IMR-90 (cell line): ENCODE measurements at regions not wholly inside any gene's neighbourhood (a gene's known extent, or its start where the extent isn't known, plus 50 kb on each side); places are given as distances from the start of the nearest gene placed in this dataset.
A peak's percentile ranks its signal among the peaks of the same experiment; 100 is the strongest.

Source experiments
- ATAC-seq: fragments of 200-7000 bp; cut with Tn5 transposase; 2 replicates; pipeline ENCODE4 v1.9.1; 2020; ENCODE audit warnings: low read depth, mild to moderate bottlenecking, moderate library complexity
- BruUV-seq: library from RNA; stranded (reverse); fragments of 400-500 nt; replicated peaks from 2 replicates; lab custom pipeline; 2021; lab: Mats Ljungman, UMichigan
- CTCF ChIA-PET: fragments of 300-600 bp; formaldehyde crosslinking; extraction: SDS; loops from one replicate; lab custom pipeline; 2021; ENCODE audit warnings: antibody characterized with exemption; lab: Yijun Ruan, JAX
- POLR2A ChIA-PET: fragments of 300-600 bp; sonication (Branson Sonifier 250); formaldehyde crosslinking; loops from one replicate; lab custom pipeline; 2022; ENCODE audit warnings: antibody characterized with exemption; ENCODE audit not compliant: unreplicated experiment; lab: Charles Lee
- DNase-seq: peaks from one replicate; pipeline ENCODE4 v3.0.0; 2013
- H2AFZ ChIP-seq: replicated peaks from 2 replicates; pipeline ENCODE3; 2013; ENCODE audit warnings: low read length, mild to moderate bottlenecking; ENCODE audit not compliant: poor library complexity
- H2AK5ac ChIP-seq: 2 replicates; pipeline ENCODE4 v1.6.1; 2013; ENCODE audit warnings: low read depth, low read length, inconsistent platforms
- H2AK9ac ChIP-seq: replicated peaks from 2 replicates; pipeline ENCODE3; 2013; ENCODE audit warnings: mild to moderate bottlenecking, low read depth, low read length, moderate library complexity; ENCODE audit not compliant: poor library complexity
- H2BK120ac ChIP-seq: 2 replicates; pipeline ENCODE4 v1.6.1; 2013; ENCODE audit warnings: low read depth, low read length, inconsistent platforms
- H2BK15ac ChIP-seq: 3 replicates; pipeline ENCODE4 v1.6.1; 2013; ENCODE audit warnings: low read depth, low read length, inconsistent platforms
- H2BK20ac ChIP-seq: 2 replicates; pipeline ENCODE4 v1.6.1; 2013; ENCODE audit warnings: low read depth, mild to moderate bottlenecking, inconsistent platforms, low read length, moderate library complexity
- H2BK5ac ChIP-seq: 2 replicates; pipeline ENCODE4 v1.6.1; 2013; ENCODE audit warnings: mild to moderate bottlenecking, low read depth, low read length, inconsistent platforms; ENCODE audit not compliant: poor library complexity, severe bottlenecking
- H3K14ac ChIP-seq: replicated peaks from 2 replicates; pipeline ENCODE4 v1.6.1; 2013; ENCODE audit warnings: low read depth, low read length, inconsistent platforms
- H3K18ac ChIP-seq: 2 replicates; pipeline ENCODE4 v1.6.1; 2013; ENCODE audit warnings: low read depth, low read length, control low read depth
- H3K23ac ChIP-seq: 2 replicates; pipeline ENCODE4 v1.6.1; 2013; ENCODE audit warnings: low read depth, low read length, inconsistent platforms
- H3K27ac ChIP-seq: 2 replicates; pipeline ENCODE4 v1.5.1; 2013; ENCODE audit warnings: mild to moderate bottlenecking, control low read depth, low read length; ENCODE audit not compliant: insufficient read depth
- H3K27me3 ChIP-seq: 2 replicates; pipeline ENCODE4 v1.6.1; 2013; ENCODE audit warnings: low read length; ENCODE audit not compliant: control insufficient read depth, insufficient read depth
- H3K36me3 ChIP-seq: 2 replicates; pipeline ENCODE4 v1.6.1; 2013; ENCODE audit warnings: low read length, mixed read lengths; ENCODE audit not compliant: control insufficient read depth, insufficient read depth
- H3K4ac ChIP-seq: 2 replicates; pipeline ENCODE4 v1.6.1; 2013; ENCODE audit warnings: low read depth, low read length, inconsistent platforms
- H3K4me1 ChIP-seq: 2 replicates; pipeline ENCODE4 v1.6.1; 2013; ENCODE audit warnings: low read length, mixed read lengths; ENCODE audit not compliant: control insufficient read depth, insufficient read depth
- H3K4me2 ChIP-seq: 2 replicates; pipeline ENCODE4 v1.6.1; 2013; ENCODE audit warnings: low read depth, mild to moderate bottlenecking, control low read depth, low read length, moderate library complexity
- H3K4me3 ChIP-seq: 2 replicates; pipeline ENCODE4 v1.5.1; 2013; ENCODE audit warnings: low read depth, mild to moderate bottlenecking, control low read depth, low read length, moderate library complexity; ENCODE audit not compliant: insufficient read depth
- H3K56ac ChIP-seq: 2 replicates; pipeline ENCODE4 v1.6.1; 2013; ENCODE audit warnings: low read length, inconsistent platforms; ENCODE audit not compliant: insufficient read depth; ENCODE audit errors: extremely low read depth
- H3K79me1 ChIP-seq, 2 experiments: 2 replicates each; pipeline ENCODE4 v1.6.1; 2013; ENCODE audit warnings: low read length in 2 of 2, inconsistent platforms in 1 of 2, low read depth in 1 of 2
- H3K9ac ChIP-seq: 2 replicates; pipeline ENCODE4 v1.6.1; 2013; ENCODE audit warnings: low read depth, low read length, control low read depth
- H3K9me1 ChIP-seq: 2 replicates; pipeline ENCODE4 v1.6.1; 2013; ENCODE audit warnings: low read length, inconsistent platforms; ENCODE audit not compliant: insufficient read depth
- H3K9me3 ChIP-seq: 2 replicates; pipeline ENCODE4 v1.6.1; 2013; ENCODE audit warnings: low read length; ENCODE audit not compliant: control insufficient read depth, insufficient read depth
- H4K20me1 ChIP-seq: 2 replicates; pipeline ENCODE4 v1.6.1; 2013; ENCODE audit warnings: low read length, inconsistent platforms; ENCODE audit not compliant: insufficient read depth
- H4K5ac ChIP-seq: 2 replicates; pipeline ENCODE4 v1.6.1; 2013; ENCODE audit warnings: mild to moderate bottlenecking, low read depth, low read length, control low read depth
- H4K8ac ChIP-seq, 2 experiments: 2 replicates each; pipeline ENCODE4 v1.6.1; 2013; ENCODE audit warnings: low read depth in 2 of 2, low read length in 2 of 2, control low read depth in 1 of 2, inconsistent platforms in 1 of 2
- H4K91ac ChIP-seq: 2 replicates; pipeline ENCODE4 v1.6.1; 2013; ENCODE audit warnings: low read depth, low read length, inconsistent platforms; ENCODE audit not compliant: insufficient read depth
- BHLHE40 ChIP-seq: fragments of 150-350 bp; IDR thresholded peaks from 2 replicates; pipeline ENCODE4 v1.6.1; 2016; ENCODE audit warnings: mild to moderate bottlenecking, low read depth, low read length
- CEBPB ChIP-seq: IDR thresholded peaks from 2 replicates; pipeline ENCODE4 v1.6.1; 2012; ENCODE audit warnings: low read depth, low read length, improper control_type of control experiment
- CHD1 ChIP-seq: IDR thresholded peaks from 2 replicates; pipeline ENCODE4 v1.6.1; 2012; ENCODE audit warnings: low read depth, low read length, improper control_type of control experiment
- CTCF ChIP-seq: conservative IDR thresholded peaks from 2 replicates; pipeline ENCODE4 v1.5.1; 2012; ENCODE audit warnings: mild to moderate bottlenecking, low read depth, low read length, improper control_type of control experiment
- ELK1 ChIP-seq: fragments of 150-350 bp; IDR thresholded peaks from 2 replicates; pipeline ENCODE4 v1.6.1; 2016; ENCODE audit warnings: low read depth, mild to moderate bottlenecking, low read length, moderate library complexity, borderline replicate concordance
- FOS ChIP-seq: fragments of 150-350 bp; IDR thresholded peaks from 2 replicates; pipeline ENCODE4 v1.6.1; 2016; ENCODE audit warnings: low read depth, low read length
- MAFK ChIP-seq: IDR thresholded peaks from 2 replicates; pipeline ENCODE4 v1.6.1; 2012; ENCODE audit warnings: low read depth, low read length, improper control_type of control experiment
- MAZ ChIP-seq: IDR thresholded peaks from 2 replicates; pipeline ENCODE4 v1.6.1; 2012; ENCODE audit warnings: low read depth, mild to moderate bottlenecking, low read length, improper control_type of control experiment, moderate library complexity, borderline replicate concordance
- MXI1 ChIP-seq: IDR thresholded peaks from 2 replicates; pipeline ENCODE4 v1.6.1; 2012; ENCODE audit warnings: low read depth, mild to moderate bottlenecking, low read length, moderate library complexity, borderline replicate concordance
- NFE2L2 ChIP-seq: fragments of 150-350 bp; IDR thresholded peaks from 2 replicates; pipeline ENCODE4 v1.6.1; 2016; ENCODE audit warnings: low read depth, mild to moderate bottlenecking, low read length
- POLR2A ChIP-seq: IDR thresholded peaks from 2 replicates; pipeline ENCODE4 v1.6.1; 2012; ENCODE audit warnings: mild to moderate bottlenecking, low read depth, low read length
- RAD21 ChIP-seq: IDR thresholded peaks from 2 replicates; pipeline ENCODE4 v1.6.1; 2012; ENCODE audit warnings: low read length, improper control_type of control experiment
- RCOR1 ChIP-seq: IDR thresholded peaks from 2 replicates; pipeline ENCODE4 v1.6.1; 2012; ENCODE audit warnings: mild to moderate bottlenecking, low read length, improper control_type of control experiment; ENCODE audit not compliant: insufficient replicate concordance
- RFX5 ChIP-seq: IDR thresholded peaks from 2 replicates; pipeline ENCODE4 v1.8.0; 2012; ENCODE audit warnings: low read depth, mild to moderate bottlenecking, low read length, moderate library complexity
- SMC3 ChIP-seq: fragments of 150-350 bp; IDR thresholded peaks from 2 replicates; pipeline ENCODE4 v1.6.1; 2016; ENCODE audit warnings: low read depth, mild to moderate bottlenecking, antibody characterized with exemption, low read length, moderate library complexity
- WGBS, 2 experiments: methylation state at CpG; one replicate each; pipeline versions ENCODE4 v1.1.5 to v1.1.7; 2013; ENCODE audit warnings: missing lambda C conversion rate in 2 of 2; ENCODE audit not compliant: insufficient read length in 1 of 2; ENCODE audit errors: extremely low coverage in 2 of 2; 5-methylcytosine and 5-hydroxymethylcytosine counted together
- dilution Hi-C: fragments of 300-500 bp; cut with HindIII; formaldehyde crosslinking; loops from one replicate; pipeline ENCODE4 v1.14.3; 2018; ENCODE audit warnings: low sequenced_read_pairs; ENCODE audit not compliant: unreplicated experiment
- in situ Hi-C: fragments of 300-500 bp; cut with MboI; formaldehyde crosslinking; loops from 3 replicates; pipeline ENCODE4 v1.14.3; 2019; ENCODE audit warnings: low sequenced_read_pairs, inconsistent platforms, mixed read lengths
- intact Hi-C: fragments of 100-400 bp; cut with micrococcal nuclease; formaldehyde crosslinking; loops from 2 replicates; pipeline ENCODE4 v1.10.0; 2022
- TF ChIP-seq, protein P1 (sequence below): fragments of 150-350 bp; IDR thresholded peaks from 2 replicates; pipeline ENCODE4 v1.6.1; 2017; ENCODE audit warnings: mild to moderate bottlenecking, antibody characterized with exemption, low read length, low read depth

- ATAC-seq = no peak
- no peak overlapping the region for H2BK20ac ChIP-seq
- H3K27ac ChIP-seq = no peak overlapping the region
- H3K14ac ChIP-seq = no peak overlapping the region
- H4K20me1 ChIP-seq = no peaks in the 10 kb centered on the region
- no peak overlapping the region for H2AK9ac ChIP-seq
- no peaks in the 10 kb centered on the region for H3K27me3 ChIP-seq
- H2BK120ac ChIP-seq = no peak overlapping the region
- TF ChIP-seq BHLHE40 (no peak), MAZ (no peak), SMC3 (peak; percentile 22; the same call in 1 of the 2 replicates), MAFK (no peak), POLR2A (no peak), ELK1 (no peak), CEBPB (no peak), CHD1 (no peak), NFE2L2 (no peak), CTCF (peak; percentile 26; the same call in 1 of the 2 replicates), RAD21 (peak; percentile 31; the same call in 1 of the 2 replicates), FOS (no peak), RFX5 (no peak), MXI1 (no peak), RCOR1 (no peak)
- TF ChIP-seq, protein P1, sequence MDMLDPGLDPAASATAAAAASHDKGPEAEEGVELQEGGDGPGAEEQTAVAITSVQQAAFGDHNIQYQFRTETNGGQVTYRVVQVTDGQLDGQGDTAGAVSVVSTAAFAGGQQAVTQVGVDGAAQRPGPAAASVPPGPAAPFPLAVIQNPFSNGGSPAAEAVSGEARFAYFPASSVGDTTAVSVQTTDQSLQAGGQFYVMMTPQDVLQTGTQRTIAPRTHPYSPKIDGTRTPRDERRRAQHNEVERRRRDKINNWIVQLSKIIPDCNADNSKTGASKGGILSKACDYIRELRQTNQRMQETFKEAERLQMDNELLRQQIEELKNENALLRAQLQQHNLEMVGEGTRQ = no peak
- dilution Hi-C loops = no loop called here
- H3K23ac ChIP-seq = no peak overlapping the region
- H3K56ac ChIP-seq = no peak overlapping the region
- no peak overlapping the region for H3K4me3 ChIP-seq
- no peaks in the 10 kb centered on the region for H3K9me1 ChIP-seq
- intact Hi-C loops = no loop called here
- no peak overlapping the region for H2BK5ac ChIP-seq
- WGBS, 2 experiments = no CpG with 5 or more reads among the region's 1 CpG
- no peaks in the 10 kb centered on the region for H3K4me1 ChIP-seq
- BruUV-seq = no TSS peak
- no peak overlapping the region for H2BK15ac ChIP-seq
- no peak overlapping the region for H3K4ac ChIP-seq
- DNase-seq = no peak
- no peak overlapping the region for H4K8ac ChIP-seq
- no peak overlapping the region for H3K18ac ChIP-seq
- H3K4me2 ChIP-seq = no peak overlapping the region
- no peak overlapping the region; the same call in 1 of the 2 replicates for H2AK5ac ChIP-seq
- H3K9me3 ChIP-seq = no peaks in the 10 kb centered on the region
- H3K9ac ChIP-seq = no peak overlapping the region
- ChIA-PET POLR2A (no interaction called here), CTCF (no interaction called here)
- H4K91ac ChIP-seq = no peak overlapping the region
- H3K79me1 ChIP-seq = no peaks in the 10 kb centered on the region
- H2AFZ ChIP-seq = peak overlapping the region; percentile 29
- H4K5ac ChIP-seq = no peak overlapping the region
- in situ Hi-C loops = no loop called here
- H3K36me3 ChIP-seq = no peaks in the 10 kb centered on the region
These were observed 84.6 kb upstream of the NEK7 start for GRCh38 chr1:198072177-198072576.
